Muscle layer of colon (tissue), 2 donors: ENCODE measurements at regions not wholly inside any gene's neighbourhood (a gene's known extent, or its start where the extent isn't known, plus 50 kb on each side); places are given as distances from the start of the nearest gene placed in this dataset.
"Not testable (repeated sequence)": the region's sequence is repeated elsewhere in the genome, so short reads cannot be mapped to it uniquely, and the experiment has no call there.

ENCODE experiments used
- H3K27ac ChIP-seq: one replicate; pipeline ENCODE4 v1.7.0; 2013; ENCODE audit warnings: low read depth, mild to moderate bottlenecking, low read length, moderate library complexity
- H3K27me3 ChIP-seq, 2 donors: one replicate each; pipeline ENCODE4 v1.7.0; 2013; ENCODE audit warnings: low read length in 2 of 2, mild to moderate bottlenecking in 2 of 2; ENCODE audit not compliant: insufficient read depth in 2 of 2, control insufficient read depth in 1 of 2
- H3K36me3 ChIP-seq: one replicate; pipeline ENCODE4 v1.7.0; 2013; ENCODE audit warnings: mild to moderate bottlenecking, low read length; ENCODE audit not compliant: insufficient read depth
- H3K4me1 ChIP-seq: one replicate; pipeline ENCODE4 v1.7.0; 2013; ENCODE audit warnings: mild to moderate bottlenecking, low read length; ENCODE audit not compliant: insufficient read depth
- H3K4me3 ChIP-seq, 2 donors: one replicate each; pipeline ENCODE4 v1.7.0; 2013; ENCODE audit warnings: low read length in 2 of 2, low read depth in 1 of 2, mild to moderate bottlenecking in 1 of 2, moderate library complexity in 1 of 2
- H3K9ac ChIP-seq: one replicate; pipeline ENCODE4 v1.7.0; 2013; ENCODE audit warnings: low read length
- H3K9me3 ChIP-seq: one replicate; pipeline ENCODE4 v1.7.0; 2013; ENCODE audit warnings: mild to moderate bottlenecking, low read length
- donor health status: abdominal sarcoma.
- donor health status: Adenocarcinoma of cecum.

DNA sequence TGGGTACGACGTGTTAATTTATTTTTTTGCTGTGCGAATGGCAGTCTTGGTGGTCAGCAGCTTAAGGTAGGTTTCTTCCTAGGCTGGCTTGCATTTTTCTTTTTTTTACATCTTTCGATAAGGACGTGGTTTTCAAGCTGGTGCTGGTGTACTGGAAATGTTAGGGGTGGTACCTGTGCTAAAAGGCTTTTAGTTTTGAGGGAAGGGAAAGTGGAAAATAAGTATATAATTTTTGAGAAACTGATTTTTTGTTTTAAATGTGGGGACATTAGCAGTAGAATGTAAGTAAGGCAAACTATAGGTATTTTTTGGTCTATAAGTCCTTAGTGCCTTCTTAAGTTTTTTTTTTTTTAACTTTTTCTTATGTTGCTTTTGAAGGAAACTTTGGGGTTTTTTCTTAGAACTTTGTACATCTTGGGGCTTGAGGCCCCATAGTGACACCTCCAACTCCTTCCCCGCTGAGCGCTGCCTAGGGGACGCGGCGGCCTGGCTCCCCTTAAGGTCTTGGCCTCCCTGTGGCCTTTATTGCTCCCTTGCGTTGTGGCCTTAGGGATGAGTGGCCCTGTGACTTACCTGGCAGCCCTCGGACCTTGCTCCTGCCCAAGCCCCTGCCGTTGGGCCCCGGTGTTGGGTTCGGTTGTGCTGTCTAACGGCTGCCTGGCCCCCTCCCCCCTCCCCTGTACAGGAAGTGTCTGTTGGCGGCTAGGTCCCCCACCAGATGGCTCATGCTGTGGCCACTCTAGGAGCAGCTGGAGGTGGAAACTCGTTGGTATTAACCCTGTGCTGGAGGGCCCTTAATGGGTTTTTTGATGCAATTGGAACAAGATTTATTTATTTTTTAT, 88.0 kb upstream of the RPRML start:
- Histone ChIP-seq H3K9ac (peak overlapping the region; percentile 89), H3K9me3 (no peaks in the 10 kb centered on the region), H3K4me3 (peak overlapping the region; percentile 67 to 91), H3K4me1 (peaks cover 5% of the 10 kb centered on the region), H3K27ac (peak overlapping the region; percentile 79), H3K36me3 (no peaks in the 10 kb centered on the region), H3K27me3 (no peaks in the 10 kb centered on the region)

DNA sequence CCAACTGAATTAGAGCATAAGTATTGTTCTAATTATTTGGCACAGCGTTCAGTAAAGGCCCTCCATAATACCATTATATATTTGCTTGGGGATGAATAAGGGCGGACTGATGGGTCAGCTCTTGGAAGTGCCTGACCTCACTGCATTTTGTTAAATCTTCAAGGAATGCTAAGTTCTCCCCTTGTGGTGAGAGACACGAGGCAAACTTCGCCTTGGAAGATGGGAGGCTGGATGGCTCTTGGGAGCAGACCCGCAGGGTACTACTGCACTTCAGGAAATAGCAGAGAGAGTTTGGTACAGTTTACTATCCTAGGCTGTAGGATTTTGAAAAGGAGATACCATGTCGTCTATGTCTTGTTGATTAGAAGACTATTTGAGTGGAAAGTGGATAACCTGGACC, 87.0 kb upstream of the RPRML start:
- no peaks in the 10 kb centered on the region for H3K9me3 ChIP-seq
- peaks cover 5% of the 10 kb centered on the region for H3K4me1 ChIP-seq
- no peak overlapping the region for H3K4me3 ChIP-seq
- H3K27ac ChIP-seq: no peak overlapping the region
- no peaks in the 10 kb centered on the region for H3K36me3 ChIP-seq
- H3K27me3 ChIP-seq: no peaks in the 10 kb centered on the region
- no peak overlapping the region for H3K9ac ChIP-seq

DNA sequence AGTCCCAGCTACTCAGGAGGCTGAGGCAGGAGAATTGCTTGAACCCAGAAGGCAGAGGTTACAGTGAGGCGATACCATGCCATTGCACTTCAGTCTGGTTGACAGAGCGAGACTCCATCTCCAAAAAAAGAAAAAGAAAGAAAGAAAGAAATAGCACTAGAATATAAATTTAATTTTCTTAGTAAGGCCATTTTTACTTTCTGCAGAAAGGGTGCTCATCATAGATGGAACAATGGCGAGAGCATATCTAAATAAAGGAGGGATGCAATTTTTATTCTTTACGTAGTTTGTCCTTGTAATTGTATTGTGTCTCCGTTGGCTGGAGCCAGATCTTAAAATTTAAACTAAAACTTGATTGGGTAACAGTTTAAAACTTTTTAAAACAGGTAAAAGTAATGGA, 85.6 kb upstream of the RPRML start:
- no peak overlapping the region for H3K4me3 ChIP-seq
- no peak overlapping the region for H3K27ac ChIP-seq
- H3K9ac ChIP-seq: no peak overlapping the region
- no peaks in the 10 kb centered on the region for H3K36me3 ChIP-seq
- H3K27me3 ChIP-seq: no peaks in the 10 kb centered on the region
- no peaks in the 10 kb centered on the region for H3K9me3 ChIP-seq
- H3K4me1 ChIP-seq: peaks cover 5% of the 10 kb centered on the region

DNA sequence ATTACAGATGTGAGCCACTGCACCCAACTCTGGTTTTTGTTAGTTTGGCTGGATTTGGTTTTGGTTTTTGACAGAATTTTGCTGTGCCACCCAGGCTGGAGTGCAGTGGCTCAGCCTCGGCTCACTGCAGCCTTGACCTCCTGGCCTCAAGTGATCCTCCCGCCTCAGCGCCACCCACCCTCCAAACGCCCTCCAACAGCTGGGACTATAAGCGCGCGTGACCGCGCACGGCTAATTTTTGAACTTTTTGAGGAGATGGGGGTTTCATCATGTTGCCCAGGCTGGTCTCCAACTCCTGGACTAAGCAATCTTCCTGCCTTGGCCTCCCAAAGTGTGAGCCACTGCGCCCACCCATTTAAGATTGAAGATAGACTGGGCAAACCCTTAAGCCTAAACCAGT, 84.4 kb upstream of the RPRML start:
- no peak overlapping the region for H3K27ac ChIP-seq
- H3K9me3 ChIP-seq: no peaks in the 10 kb centered on the region
- H3K4me3 ChIP-seq: no peak overlapping the region
- no peaks in the 10 kb centered on the region for H3K36me3 ChIP-seq
- H3K4me1 ChIP-seq: peaks cover 5% of the 10 kb centered on the region
- no peaks in the 10 kb centered on the region for H3K27me3 ChIP-seq
- H3K9ac ChIP-seq: no peak overlapping the region

DNA sequence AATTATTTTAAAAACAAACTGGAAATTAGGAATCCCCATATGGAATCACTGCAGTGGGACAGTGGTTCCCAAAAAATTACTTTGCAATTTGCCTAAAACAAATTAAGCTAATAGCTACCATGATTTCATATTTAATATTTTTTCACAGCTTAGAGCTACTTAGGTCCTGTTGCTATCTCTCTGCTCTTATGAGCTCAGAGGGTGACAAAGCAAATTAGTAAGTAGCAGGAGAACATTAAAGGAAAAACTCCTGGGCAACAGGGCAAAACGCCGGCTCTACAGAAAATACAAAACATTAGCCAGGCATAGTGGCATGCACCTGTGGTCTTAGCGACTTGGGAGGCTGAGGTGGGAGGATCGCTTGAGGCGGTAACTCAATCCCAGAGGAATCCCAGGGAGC, 83.8 kb upstream of the RPRML start:
- not testable (repeated sequence) for H3K27ac ChIP-seq, H3K36me3 ChIP-seq, H3K4me1 ChIP-seq, H3K9me3 ChIP-seq, H3K9ac ChIP-seq, H3K4me3 ChIP-seq, H3K27me3 ChIP-seq

DNA sequence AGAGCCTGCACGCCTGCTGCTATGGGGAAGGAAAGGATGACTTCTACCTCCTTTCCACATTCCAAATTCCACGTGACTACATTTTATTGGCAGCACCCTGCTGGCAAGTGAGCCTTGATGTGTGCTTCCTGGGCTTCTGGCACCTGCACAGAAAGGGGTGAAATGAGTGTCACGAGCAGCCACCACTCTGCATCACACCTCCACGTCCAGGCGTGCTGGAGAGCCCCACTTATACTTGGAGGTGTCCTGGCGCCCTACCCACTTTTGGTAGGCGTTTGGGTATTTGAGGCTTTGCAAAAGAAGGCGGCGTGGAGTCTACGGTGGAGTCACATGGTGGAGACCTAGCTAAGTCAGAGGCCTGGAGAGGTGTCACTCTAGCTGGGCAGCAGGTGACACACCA, 81.0 kb upstream of the RPRML start:
- H3K4me1 ChIP-seq, H3K4me3 ChIP-seq, H3K27ac ChIP-seq, H3K27me3 ChIP-seq, H3K9ac ChIP-seq, H3K9me3 ChIP-seq, H3K36me3 ChIP-seq: not testable (repeated sequence)

DNA sequence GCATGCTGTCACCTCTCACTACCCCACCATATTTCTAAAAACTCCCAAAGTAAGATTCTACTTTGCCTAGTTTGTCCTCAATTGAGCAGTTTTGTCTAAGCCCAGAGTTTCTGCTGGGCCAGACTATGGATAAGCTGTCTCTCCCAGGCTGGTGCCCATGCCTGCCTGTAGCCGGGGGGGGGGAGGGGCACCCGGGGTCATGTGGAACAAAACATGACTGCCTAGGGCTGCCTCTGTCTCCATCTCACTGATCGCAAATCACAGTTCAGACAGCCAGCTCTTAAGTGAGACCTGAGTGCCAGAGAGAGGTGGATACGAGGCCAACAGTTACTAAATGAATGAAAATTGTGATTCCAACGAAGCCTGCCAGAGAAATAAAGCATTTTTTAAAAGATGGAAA, 78.8 kb upstream of the RPRML start:
- H3K4me3 ChIP-seq: no peak overlapping the region
- H3K4me1 ChIP-seq: no peaks in the 10 kb centered on the region
- H3K36me3 ChIP-seq: peaks cover 21% of the 10 kb centered on the region
- H3K27me3 ChIP-seq: no peaks in the 10 kb centered on the region
- H3K9ac ChIP-seq: no peak overlapping the region
- no peaks in the 10 kb centered on the region for H3K9me3 ChIP-seq
- no peak overlapping the region for H3K27ac ChIP-seq

DNA sequence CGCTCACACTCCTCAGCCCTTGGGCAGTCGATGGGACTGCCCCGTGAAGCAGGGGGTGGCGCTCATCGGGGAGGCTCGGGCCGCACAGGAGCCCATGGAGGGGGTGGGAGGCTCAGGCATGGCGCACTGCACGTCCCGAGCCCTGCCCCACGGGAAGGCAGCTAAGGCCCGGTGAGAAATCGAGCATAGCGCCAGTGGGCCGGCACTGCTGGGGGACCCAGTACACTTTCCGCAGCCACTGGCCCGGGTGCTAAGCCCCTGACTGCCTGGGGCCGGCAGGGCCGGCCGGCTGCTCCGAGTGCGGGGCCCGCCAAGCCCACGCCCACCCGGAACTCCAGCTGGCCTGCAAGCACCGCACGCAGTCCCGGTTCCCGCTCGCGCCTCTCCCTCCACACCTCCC, 78.2 kb upstream of the RPRML start:
- not testable (repeated sequence) for H3K27ac ChIP-seq, H3K9me3 ChIP-seq, H3K4me1 ChIP-seq, H3K27me3 ChIP-seq, H3K4me3 ChIP-seq, H3K9ac ChIP-seq
- peaks cover 21% of the 10 kb centered on the region for H3K36me3 ChIP-seq

DNA sequence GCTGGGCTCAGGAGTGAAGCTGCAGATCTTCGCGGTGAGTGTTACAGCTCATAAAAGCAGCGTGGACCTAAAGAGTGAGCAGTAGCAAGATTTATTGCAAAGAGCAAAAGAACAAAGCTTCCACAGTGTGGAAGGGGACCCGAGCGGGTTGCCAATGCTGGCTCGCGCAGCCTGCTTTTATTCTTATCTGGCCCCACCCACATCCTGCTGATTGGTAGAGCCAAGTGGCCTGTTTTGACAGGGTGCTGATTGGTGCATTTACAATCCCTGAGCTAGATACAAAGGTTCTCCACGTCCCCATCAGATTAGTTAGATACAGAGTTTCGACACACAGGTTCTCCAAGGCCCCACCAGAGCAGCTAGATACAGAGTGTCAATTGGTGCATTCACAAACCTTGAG, 77.6 kb upstream of the RPRML start:
- not testable (repeated sequence) for H3K27me3 ChIP-seq, H3K4me3 ChIP-seq, H3K9ac ChIP-seq, H3K9me3 ChIP-seq, H3K27ac ChIP-seq, H3K4me1 ChIP-seq
- H3K36me3 ChIP-seq: peaks cover 21% of the 10 kb centered on the region
